SK-N-SH (cell line): ENCODE measurements at regions not wholly inside any gene's neighbourhood (a gene's known extent, or its start where the extent isn't known, plus 50 kb on each side); places are given as distances from the start of the nearest gene placed in this dataset.
"Not testable (repeated sequence)": the region's sequence is repeated elsewhere in the genome, so short reads cannot be mapped to it uniquely, and the experiment has no call there.

Source experiments
- CTCF ChIA-PET: fragments of 300-600, 350-600 bp; formaldehyde crosslinking; extraction: SDS; loops from one replicate; lab custom pipeline; 2021; lab: Yijun Ruan, JAX
- POLR2A ChIA-PET: fragments of 350-600 bp; sonication (Branson Sonifier 250); formaldehyde crosslinking; extraction: SDS; loops from one replicate; lab custom pipeline; 2020; ENCODE audit warnings: antibody characterized with exemption, inconsistent platforms; lab: Yijun Ruan, JAX
- DNase-seq: peaks from one replicate; pipeline ENCODE4 v3.0.0; 2012
- H2AFZ ChIP-seq: fragments of 200-600 bp; sonication (generic); 2 replicates; pipeline ENCODE4 v1.8.1; 2016; ENCODE audit warnings: antibody characterized with exemption, mild to moderate bottlenecking, low read depth
- H3F3A ChIP-seq: fragments of 200-600 bp; sonication (generic); replicated peaks from 2 replicates; pipeline ENCODE3; 2016; ENCODE audit warnings: antibody characterized with exemption, mild to moderate bottlenecking; ENCODE audit not compliant: insufficient read depth
- H3K27ac ChIP-seq, 2 experiments: fragments of 200-500 bp in 1 of 2; fragments of 200-600 bp in 1 of 2; sonication (Bioruptor generic) in 1 of 2; sonication (generic), shearing (Covaris generic) in 1 of 2; 2 replicates each; pipeline versions ENCODE4 v1.5.1 to v1.6.1; 2014 to 2016; ENCODE audit warnings: low read depth in 2 of 2, inconsistent platforms in 1 of 2, low read length in 1 of 2, mild to moderate bottlenecking in 1 of 2, mixed read lengths in 1 of 2
- H3K27me3 ChIP-seq: fragments of 200-600 bp; sonication (generic), shearing (Covaris generic); 2 replicates; pipeline ENCODE4 v1.6.1; 2016; ENCODE audit warnings: mixed run types; ENCODE audit not compliant: insufficient read depth
- H3K36me3 ChIP-seq, 2 experiments: fragments of 200-500 bp in 1 of 2; fragments of 200-600 bp in 1 of 2; sonication (Bioruptor generic) in 1 of 2; sonication (generic) in 1 of 2; replicated peaks in 1 of 2; 2 replicates each; pipeline versions ENCODE3 to v1.5.1; 2014 to 2016; ENCODE audit warnings: low read length in 1 of 2, mild to moderate bottlenecking in 1 of 2; ENCODE audit not compliant: insufficient read depth in 2 of 2, control insufficient read depth in 1 of 2
- H3K4me1 ChIP-seq, 2 experiments: fragments of 200-500 bp in 1 of 2; fragments of 200-600 bp in 1 of 2; sonication (Bioruptor generic) in 1 of 2; sonication (generic), shearing (Covaris generic) in 1 of 2; 2 replicates each; pipeline versions ENCODE4 v1.5.1 to v1.6.1; 2014 to 2016; ENCODE audit warnings: low read depth in 1 of 2, low read length in 1 of 2, mixed run types in 1 of 2; ENCODE audit not compliant: insufficient read depth in 2 of 2, control insufficient read depth in 1 of 2
- H3K4me2 ChIP-seq: fragments of 200-600 bp; sonication (generic), shearing (Covaris generic); 2 replicates; pipeline ENCODE4 v1.6.1; 2017; ENCODE audit warnings: mixed run types
- H3K4me3 ChIP-seq, 2 experiments: fragments of 200-500 bp in 1 of 2; fragments of 200-600 bp in 1 of 2; sonication (Bioruptor generic) in 1 of 2; sonication (generic), shearing (Covaris generic) in 1 of 2; 2 replicates each; pipeline versions ENCODE4 v1.5.1 to v1.8.1; 2014 to 2016; ENCODE audit warnings: low read depth in 2 of 2, inconsistent platforms in 1 of 2, low read length in 1 of 2, mild to moderate bottlenecking in 1 of 2, mixed read lengths in 1 of 2, moderate library complexity in 1 of 2
- H3K79me2 ChIP-seq: fragments of 200-600 bp; sonication (generic); 2 replicates; pipeline ENCODE4 v1.8.1; 2017; ENCODE audit warnings: mild to moderate bottlenecking; ENCODE audit not compliant: insufficient read depth
- H3K9ac ChIP-seq: fragments of 200-600 bp; sonication (generic); 2 replicates; pipeline ENCODE4 v1.6.1; 2017; ENCODE audit warnings: mixed run types
- H3K9me2 ChIP-seq: fragments of 200-600 bp; sonication (generic); 2 replicates; pipeline ENCODE4 v1.6.1; 2017; ENCODE audit warnings: mixed run types
- H3K9me3 ChIP-seq: fragments of 200-600 bp; sonication (generic); 2 replicates; pipeline ENCODE4 v1.6.1; 2017; ENCODE audit warnings: mixed run types, mild to moderate bottlenecking, moderate library complexity
- H4K20me1 ChIP-seq: fragments of 200-600 bp; sonication (generic); 2 replicates; pipeline ENCODE4 v1.6.1; 2017; ENCODE audit warnings: mild to moderate bottlenecking, mixed run types; ENCODE audit not compliant: insufficient read depth
- EP300 ChIP-seq, 2 experiments: IDR thresholded peaks; 2 replicates each; pipeline versions ENCODE4 v1.4.0 to v1.6.1; 2012; ENCODE audit warnings: borderline replicate concordance in 1 of 2, low read depth in 1 of 2, low read length in 1 of 2
- EZH2phosphoT487 ChIP-seq: fragments of 200-600 bp; sonication (generic); IDR thresholded peaks from 2 replicates; pipeline ENCODE4 v1.6.1; 2017; ENCODE audit warnings: low read depth, mixed run types, mild to moderate bottlenecking, antibody characterized with exemption, moderate library complexity, borderline replicate concordance
- FOXM1 ChIP-seq: IDR thresholded peaks from 2 replicates; pipeline ENCODE4 v1.4.0; 2012; ENCODE audit warnings: low read depth, mild to moderate bottlenecking
- IRF3 ChIP-seq: fragments of 150-350 bp; IDR thresholded peaks from 2 replicates; pipeline ENCODE4 v1.6.1; 2016; ENCODE audit warnings: mild to moderate bottlenecking, low read depth, low read length
- MXI1 ChIP-seq: IDR thresholded peaks from 2 replicates; pipeline ENCODE4 v1.6.1; 2012; ENCODE audit warnings: mild to moderate bottlenecking, low read depth, low read length, improper control_type of control experiment
- NFIC ChIP-seq: IDR thresholded peaks from 2 replicates; pipeline ENCODE4 v1.4.0; 2012; ENCODE audit warnings: borderline replicate concordance
- REST ChIP-seq: IDR thresholded peaks from 2 replicates; pipeline ENCODE4 v1.6.1; 2012; ENCODE audit warnings: mild to moderate bottlenecking, low read depth, low read length, moderate library complexity
- RXRA ChIP-seq: IDR thresholded peaks from 2 replicates; pipeline ENCODE4 v1.4.0; 2012; ENCODE audit warnings: low read depth, mild to moderate bottlenecking, borderline replicate concordance
- SIN3A ChIP-seq: IDR thresholded peaks from 2 replicates; pipeline ENCODE4 v1.6.1; 2012; ENCODE audit warnings: low read depth, mild to moderate bottlenecking, low read length, moderate library complexity, borderline replicate concordance
- TCF12 ChIP-seq: IDR thresholded peaks from 2 replicates; pipeline ENCODE4 v1.4.0; 2012
- TEAD4 ChIP-seq: IDR thresholded peaks from 2 replicates; pipeline ENCODE4 v1.4.0; 2012; ENCODE audit warnings: mild to moderate bottlenecking, borderline replicate concordance; ENCODE audit not compliant: insufficient read depth
- YY1 ChIP-seq: IDR thresholded peaks from 2 replicates; pipeline ENCODE4 v1.4.0; 2012; ENCODE audit warnings: low read depth, mild to moderate bottlenecking
- WGBS: methylation state at CpG from one replicate; pipeline ENCODE4 v1.1.6; 2017; ENCODE audit warnings: low lambda C conversion rate; 5-methylcytosine and 5-hydroxymethylcytosine counted together

- Histone ChIP-seq H3K9me2 (no peaks in the 10 kb centered on the region), H3F3A (no peaks in the 10 kb centered on the region), H3K27ac (no peak overlapping the region), H3K4me2 (no peak overlapping the region), H3K27me3 (no peaks in the 10 kb centered on the region), H4K20me1 (no peaks in the 10 kb centered on the region), H3K79me2 (no peaks in the 10 kb centered on the region), H3K9me3 (no peaks in the 10 kb centered on the region), H3K4me3 (no peak overlapping the region), H3K36me3 (no peaks in the 10 kb centered on the region), H3K4me1 (no peaks in the 10 kb centered on the region), H3K9ac (no peak overlapping the region), H2AFZ (no peak overlapping the region)
- CTCF ChIA-PET, result no interaction called here
- POLR2A ChIA-PET, result no interaction called here
- WGBS, result 5% methylated on average over 2 of the region's 2 CpGs
- no peak for DNase-seq
- TF ChIP-seq FOXM1 (no peak), SIN3A (no peak), EZH2phosphoT487 (no peak), MXI1 (no peak), NFIC (no peak), TEAD4 (no peak), TCF12 (no peak), EP300 (IDR thresholded peaks at IDR 0.05; ENCODE audit: borderline replicate concordance in 1 of 2, low read depth in 1 of 2, low read length in 1 of 2) (no peak)
Observed at GRCh38 chr5:86716121-86716520, 98.4 kb downstream of the COX7C start.

- H3K9me2 ChIP-seq, CTCF ChIA-PET, DNase-seq, H3K4me1 ChIP-seq, H4K20me1 ChIP-seq, H3K36me3 ChIP-seq, H3F3A ChIP-seq, POLR2A ChIA-PET, H3K9ac ChIP-seq, H3K27ac ChIP-seq, H3K4me2 ChIP-seq, H3K79me2 ChIP-seq, H3K27me3 ChIP-seq, H2AFZ ChIP-seq, H3K9me3 ChIP-seq: not testable (repeated sequence)
- H3K4me3 ChIP-seq, result peak overlapping the region in 1 of 2 experiments; percentile 20; a peak in 1 of 4 replicates
- 8% methylated on average over 14 of the region's 20 CpGs for WGBS
Observed at GRCh38 chr5:86731319-86732117, 113.8 kb downstream of the COX7C start.

GRCh38 chr5:86735370-86735769 lies 117.6 kb downstream of the COX7C start:
- H3K9me2 ChIP-seq, result no peaks in the 10 kb centered on the region
- H3K4me2 ChIP-seq, result no peak overlapping the region
- no peak overlapping the region for H2AFZ ChIP-seq
- no peak overlapping the region for H3K9ac ChIP-seq
- no peak overlapping the region for H3K4me3 ChIP-seq
- CTCF ChIA-PET, result no interaction called here
- H3K79me2 ChIP-seq, result no peaks in the 10 kb centered on the region
- 0% methylated on average over 2 of the region's 2 CpGs for WGBS
- no peaks in the 10 kb centered on the region for H3K36me3 ChIP-seq
- no peak overlapping the region for H3K27ac ChIP-seq
- no peaks in the 10 kb centered on the region for H3F3A ChIP-seq
- POLR2A ChIA-PET, result no interaction called here
- no peak for TF ChIP-seq IRF3
- TF ChIP-seq YY1, result no peak
- TF ChIP-seq NFIC, result no peak
- no peak for TF ChIP-seq REST
- no peak for TF ChIP-seq RXRA
- no peaks in the 10 kb centered on the region for H3K27me3 ChIP-seq
- H3K4me1 ChIP-seq, result no peaks in the 10 kb centered on the region
- H4K20me1 ChIP-seq, result no peaks in the 10 kb centered on the region
- DNase-seq, result no peak
- H3K9me3 ChIP-seq, result 0 out of 2 replicates have a peak, but pooled peaks cover 7% of the 10 kb centered on the region
